ENCODE measurements at regions not wholly inside any gene's neighbourhood (a gene's known extent, or its start where the extent isn't known, plus 50 kb on each side); places are given as distances from the start of the nearest gene placed in this dataset.

- DNase-seq, result no peak
Observed at GRCh38 chr1:106200711-106201110, 855.8 kb upstream of the PRMT6 start.

GRCh38 chr1:106207185-106207584 lies 849.3 kb upstream of the PRMT6 start:
- DNase-seq, result no peak

- no peak for DNase-seq
Observed at GRCh38 chr1:106217765-106218164, 838.7 kb upstream of the PRMT6 start.

GRCh38 chr1:106222403-106222802 lies 834.1 kb upstream of the PRMT6 start:
- DNase-seq, result no peak

- DNase-seq, result no peak
Observed at GRCh38 chr1:106223213-106223612, 833.3 kb upstream of the PRMT6 start.

GRCh38 chr1:106224426-106224825 lies 832.0 kb upstream of the PRMT6 start:
- DNase-seq, result no peak

- no peak for DNase-seq
Observed at GRCh38 chr1:106225403-106225802, 831.1 kb upstream of the PRMT6 start.

GRCh38 chr1:106226550-106226949 lies 829.9 kb upstream of the PRMT6 start:
- no peak for DNase-seq

GRCh38 chr1:106232128-106232527 lies 824.3 kb upstream of the PRMT6 start:
- no peak for DNase-seq

GRCh38 chr1:106233511-106233910 lies 823.0 kb upstream of the PRMT6 start:
- DNase-seq, result peak; percentile 31

- DNase-seq, result no peak
Observed at GRCh38 chr1:106249365-106249764, 807.1 kb upstream of the PRMT6 start.

GRCh38 chr1:106249810-106250209 lies 806.7 kb upstream of the PRMT6 start:
- no peak for DNase-seq

GRCh38 chr1:106254748-106255147 lies 801.7 kb upstream of the PRMT6 start:
- no peak for DNase-seq

- no peak for DNase-seq
Observed at GRCh38 chr1:106266786-106267185, 789.7 kb upstream of the PRMT6 start.

- peak; percentile 28 for DNase-seq
Observed at GRCh38 chr1:106268070-106268469, 788.4 kb upstream of the PRMT6 start.

- DNase-seq, result no peak
Observed at GRCh38 chr1:106276871-106277270, 779.6 kb upstream of the PRMT6 start.

GRCh38 chr1:106277786-106278185 lies 778.7 kb upstream of the PRMT6 start:
- no peak for DNase-seq

GRCh38 chr1:106278716-106279115 lies 777.8 kb upstream of the PRMT6 start:
- DNase-seq, result no peak

GRCh38 chr1:106289265-106289928 lies 767.1 kb upstream of the PRMT6 start:
- DNase-seq, result no peak

GRCh38 chr1:106290805-106291501 lies 765.5 kb upstream of the PRMT6 start:
- no peak for DNase-seq

GRCh38 chr1:106292130-106292529 lies 764.3 kb upstream of the PRMT6 start:
- no peak for DNase-seq

GRCh38 chr1:106296431-106296830 lies 760.0 kb upstream of the PRMT6 start:
- no peak for DNase-seq

- DNase-seq, result no peak
Observed at GRCh38 chr1:106304106-106304505, 752.4 kb upstream of the PRMT6 start.

- DNase-seq, result no peak
Observed at GRCh38 chr1:106319612-106320011, 736.9 kb upstream of the PRMT6 start.

GRCh38 chr1:106325600-106325999 lies 730.9 kb upstream of the PRMT6 start:
- no peak for DNase-seq

Data from NCI-H2029 (cell line).